ENCODE measurements at regions not wholly inside any gene's neighbourhood (a gene's known extent, or its start where the extent isn't known, plus 50 kb on each side); places are given as distances from the start of the nearest gene placed in this dataset.

DNA sequence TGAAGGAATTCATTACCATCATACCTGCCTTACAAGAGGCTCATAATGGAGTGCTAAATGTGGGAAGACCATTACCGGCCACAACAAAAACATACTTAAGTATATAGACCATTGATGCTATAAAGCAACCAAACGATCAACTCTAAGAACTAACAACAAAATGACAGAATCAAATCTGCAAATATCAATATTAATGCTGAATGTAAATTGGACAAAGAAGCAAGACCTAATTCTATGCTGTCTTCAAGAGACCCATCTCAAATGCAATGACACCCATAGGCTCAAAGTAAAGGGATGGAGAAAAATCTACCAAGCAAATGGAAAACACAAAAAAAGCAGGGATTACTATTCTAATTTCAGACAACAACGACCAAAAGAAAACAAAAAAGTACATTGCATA is 52.3 kb upstream of the GPC6 start:
- intact Hi-C loops (cut with DNase I), result no loop called here
- Histone ChIP-seq H3K9me3 (no peaks in the 10 kb centered on the region), H3K4me1 (no peaks in the 10 kb centered on the region), H3K36me3 (no peaks in the 10 kb centered on the region), H3K4me3 (no peak overlapping the region), H3K27ac (no peak overlapping the region), H3K27me3 (no peaks in the 10 kb centered on the region)
- no peak for ATAC-seq
- WGBS (ENCODE audit: insufficient coverage, low coverage, low lambda C conversion rate, missing lambda C conversion rate), result 79% methylated on average over 3 of the region's 3 CpGs
- TF ChIP-seq, protein P1, sequence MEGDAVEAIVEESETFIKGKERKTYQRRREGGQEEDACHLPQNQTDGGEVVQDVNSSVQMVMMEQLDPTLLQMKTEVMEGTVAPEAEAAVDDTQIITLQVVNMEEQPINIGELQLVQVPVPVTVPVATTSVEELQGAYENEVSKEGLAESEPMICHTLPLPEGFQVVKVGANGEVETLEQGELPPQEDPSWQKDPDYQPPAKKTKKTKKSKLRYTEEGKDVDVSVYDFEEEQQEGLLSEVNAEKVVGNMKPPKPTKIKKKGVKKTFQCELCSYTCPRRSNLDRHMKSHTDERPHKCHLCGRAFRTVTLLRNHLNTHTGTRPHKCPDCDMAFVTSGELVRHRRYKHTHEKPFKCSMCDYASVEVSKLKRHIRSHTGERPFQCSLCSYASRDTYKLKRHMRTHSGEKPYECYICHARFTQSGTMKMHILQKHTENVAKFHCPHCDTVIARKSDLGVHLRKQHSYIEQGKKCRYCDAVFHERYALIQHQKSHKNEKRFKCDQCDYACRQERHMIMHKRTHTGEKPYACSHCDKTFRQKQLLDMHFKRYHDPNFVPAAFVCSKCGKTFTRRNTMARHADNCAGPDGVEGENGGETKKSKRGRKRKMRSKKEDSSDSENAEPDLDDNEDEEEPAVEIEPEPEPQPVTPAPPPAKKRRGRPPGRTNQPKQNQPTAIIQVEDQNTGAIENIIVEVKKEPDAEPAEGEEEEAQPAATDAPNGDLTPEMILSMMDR (IDR thresholded peaks at IDR 0.05), result no peak
- no peak for TF ChIP-seq POLR2A (IDR thresholded peaks at IDR 0.05)
- no peak for DNase-seq
